Uterus (tissue), 2 donors: ENCODE measurements at regions not wholly inside any gene's neighbourhood (a gene's known extent, or its start where the extent isn't known, plus 50 kb on each side); places are given as distances from the start of the nearest gene placed in this dataset.

Source experiments
- CTCF ChIP-seq, 4 experiments: fragments of 200-600 bp in 2 of 4; fragments of 450-650 bp in 2 of 4; sonication (generic) in 2 of 4; IDR thresholded peaks; one replicate each; pipeline ENCODE4 v1.5.1; 2016 to 2019; ENCODE audit warnings: antibody characterized with exemption in 4 of 4, mild to moderate bottlenecking in 2 of 4, moderate library complexity in 1 of 4
- POLR2A ChIP-seq, 2 donors: fragments of 450-650 bp; IDR thresholded peaks; one replicate each; pipeline ENCODE4 v1.6.1; 2016; ENCODE audit warnings: antibody characterized with exemption in 2 of 2, mild to moderate bottlenecking in 1 of 2, moderate library complexity in 1 of 2

DNA sequence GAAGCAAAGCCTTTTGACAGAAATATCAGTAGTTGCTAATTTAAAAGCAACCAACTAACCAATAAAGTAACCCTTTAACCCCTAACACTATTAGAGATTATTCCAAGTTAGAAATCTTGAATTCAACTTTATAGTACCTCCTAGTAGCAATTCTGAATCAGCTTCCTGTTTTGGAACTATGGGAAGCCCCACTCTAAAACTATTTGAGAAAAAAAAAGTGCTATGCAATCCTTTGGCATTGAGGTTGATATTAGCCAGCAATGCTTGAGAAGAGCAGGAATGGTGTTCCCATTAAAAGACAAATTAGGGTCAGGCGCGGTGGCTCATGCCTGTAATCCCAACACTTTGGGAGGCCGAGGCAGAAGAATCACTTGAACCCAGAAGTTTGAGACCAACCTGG, 306.2 kb upstream of the ZFP64 start:
- TF ChIP-seq CTCF (IDR thresholded peaks at IDR 0.05) (no peak), POLR2A (IDR thresholded peaks at IDR 0.05) (no peak)
